ENCODE measurements at regions not wholly inside any gene's neighbourhood (a gene's known extent, or its start where the extent isn't known, plus 50 kb on each side); places are given as distances from the start of the nearest gene placed in this dataset.

- Mint-ChIP-seq H3K27me3 (ENCODE audit: insufficient read depth) (peaks cover 2% of the 10 kb centered on the region), H3K36me3 (ENCODE audit: low read depth) (no peaks in the 10 kb centered on the region), H3K9me3 (peaks cover 19% of the 10 kb centered on the region), H3K27ac (no peak overlapping the region), H3K4me3 (no peak overlapping the region), H3K4me1 (no peaks in the 10 kb centered on the region)
- Histone ChIP-seq H3K27me3 (ENCODE audit: control insufficient read depth, insufficient read depth, low read length, poor library complexity, severe bottlenecking) (no peaks in the 10 kb centered on the region), H3K36me3 (ENCODE audit: control insufficient read depth, insufficient read depth, low read length) (no peaks in the 10 kb centered on the region), H3K4me1 (ENCODE audit: control insufficient read depth, insufficient read depth, low read length) (no peaks in the 10 kb centered on the region), H3K9ac (ENCODE audit: extremely low read depth, low read length, poor library complexity, severe bottlenecking) (no peak overlapping the region), H3K4me3 (ENCODE audit: low read length) (no peak overlapping the region), H3K27ac (ENCODE audit: low read depth, low read length) (no peak overlapping the region), H3K9me3 (ENCODE audit: control insufficient read depth, low read length) (peaks cover 11% of the 10 kb centered on the region)
- WGBS, 2 experiments (ENCODE audit: insufficient coverage in 1 of 2, insufficient read length in 1 of 2) = 80% methylated on average over 1 of the region's 1 CpG
- TF ChIP-seq CTCF (conservative IDR thresholded peaks at IDR 0.05) = no peak
- DNase-seq = no peak
Measured at GRCh38 chr13:43992211-43992610, 112.5 kb downstream of the LACC1 start.

GRCh38 chr13:43994999-43995859 lies 115.5 kb downstream of the LACC1 start:
- H3K4me3 Mint-ChIP-seq = no peak overlapping the region
- no peak for TF ChIP-seq CTCF (conservative IDR thresholded peaks at IDR 0.05)
- H3K4me1 ChIP-seq (ENCODE audit: control insufficient read depth, insufficient read depth, low read length) = no peaks in the 10 kb centered on the region
- no peaks in the 10 kb centered on the region for H3K4me1 Mint-ChIP-seq
- H3K27me3 ChIP-seq (ENCODE audit: control insufficient read depth, insufficient read depth, low read length, poor library complexity, severe bottlenecking) = no peaks in the 10 kb centered on the region
- H3K9me3 Mint-ChIP-seq = peaks cover 19% of the 10 kb centered on the region
- no peaks in the 10 kb centered on the region for H3K36me3 Mint-ChIP-seq (ENCODE audit: low read depth)
- H3K27me3 Mint-ChIP-seq (ENCODE audit: insufficient read depth) = peaks cover 2% of the 10 kb centered on the region
- H3K27ac ChIP-seq (ENCODE audit: low read depth, low read length) = no peak overlapping the region
- peaks cover 11% of the 10 kb centered on the region for H3K9me3 ChIP-seq (ENCODE audit: control insufficient read depth, low read length)
- no peaks in the 10 kb centered on the region for H3K36me3 ChIP-seq (ENCODE audit: control insufficient read depth, insufficient read depth, low read length)
- no peak for DNase-seq
- no peak overlapping the region for H3K4me3 ChIP-seq (ENCODE audit: low read length)
- H3K27ac Mint-ChIP-seq = no peak overlapping the region
- 96 to 100% methylated on average over 5 to 7 of the region's 7 CpGs for WGBS, 2 experiments (ENCODE audit: insufficient coverage in 1 of 2, insufficient read length in 1 of 2)
- no peak overlapping the region for H3K9ac ChIP-seq (ENCODE audit: extremely low read depth, low read length, poor library complexity, severe bottlenecking)

- WGBS, 2 experiments (ENCODE audit: insufficient coverage in 1 of 2, insufficient read length in 1 of 2) = 93 to 100% methylated on average over 1 of the region's 1 CpG
- H3K36me3 ChIP-seq (ENCODE audit: control insufficient read depth, insufficient read depth, low read length) = no peaks in the 10 kb centered on the region
- TF ChIP-seq CTCF (conservative IDR thresholded peaks at IDR 0.05) = no peak
- Mint-ChIP-seq H3K36me3 (ENCODE audit: low read depth) (no peaks in the 10 kb centered on the region), H3K4me1 (no peaks in the 10 kb centered on the region), H3K27me3 (ENCODE audit: insufficient read depth) (peaks cover 2% of the 10 kb centered on the region), H3K4me3 (no peak overlapping the region), H3K9me3 (peaks cover 21% of the 10 kb centered on the region), H3K27ac (no peak overlapping the region)
- no peaks in the 10 kb centered on the region for H3K27me3 ChIP-seq (ENCODE audit: control insufficient read depth, insufficient read depth, low read length, poor library complexity, severe bottlenecking)
- H3K27ac ChIP-seq (ENCODE audit: low read depth, low read length) = no peak overlapping the region
- no peak overlapping the region for H3K9ac ChIP-seq (ENCODE audit: extremely low read depth, low read length, poor library complexity, severe bottlenecking)
- H3K4me3 ChIP-seq (ENCODE audit: low read length) = no peak overlapping the region
- no peaks in the 10 kb centered on the region for H3K4me1 ChIP-seq (ENCODE audit: control insufficient read depth, insufficient read depth, low read length)
- DNase-seq = no peak
- peaks cover 11% of the 10 kb centered on the region for H3K9me3 ChIP-seq (ENCODE audit: control insufficient read depth, low read length)
Measured at GRCh38 chr13:43996221-43996620, 116.5 kb downstream of the LACC1 start.

Data from endodermal cell (in vitro differentiated cells).